ENCODE measurements at regions not wholly inside any gene's neighbourhood (a gene's known extent, or its start where the extent isn't known, plus 50 kb on each side); places are given as distances from the start of the nearest gene placed in this dataset.

DNA sequence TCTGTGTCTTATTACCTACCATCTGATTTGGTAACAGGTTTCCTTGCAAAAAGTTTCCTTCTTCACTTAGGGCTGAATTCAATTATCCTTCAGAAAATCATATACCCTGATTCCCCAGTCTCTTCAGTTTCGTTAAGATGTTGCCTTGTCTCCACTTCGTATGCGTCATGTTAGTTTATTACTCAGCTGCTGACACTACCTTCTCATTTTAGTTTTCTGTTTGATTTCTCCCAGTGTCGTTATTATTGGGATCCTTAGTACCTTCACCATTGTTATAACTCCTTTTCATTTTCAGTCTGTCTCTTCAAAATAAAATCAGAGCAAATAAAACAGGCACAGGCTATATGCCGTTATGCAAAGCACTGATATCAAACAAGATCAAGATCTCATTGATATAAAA is 87.5 kb upstream of the RBPJ start:
- no peak for DNase-seq
- Histone ChIP-seq H3K4me3 (no peak overlapping the region), H3K4me1 (peaks cover 0 to 22% (median 0%) of the 10 kb centered on the region in 12 donors), H3K9me3 (peaks cover 0 to 7% (median 0%) of the 10 kb centered on the region in 12 donors), H3K36me3 (no peaks in the 10 kb centered on the region), H3K27me3 (peaks cover 0 to 7% (median 0%) of the 10 kb centered on the region in 9 donors), H3K27ac (no peak overlapping the region)
- WGBS, 4 donors = 86 to 90% (median 89%) methylated on average over 5 of the region's 5 CpGs
- ATAC-seq = no peak
- intact Hi-C loops (cut with DNase I) = no loop called here
- no peak for TF ChIP-seq POLR2A (IDR thresholded peaks at IDR 0.05)
- TF ChIP-seq, protein P1, sequence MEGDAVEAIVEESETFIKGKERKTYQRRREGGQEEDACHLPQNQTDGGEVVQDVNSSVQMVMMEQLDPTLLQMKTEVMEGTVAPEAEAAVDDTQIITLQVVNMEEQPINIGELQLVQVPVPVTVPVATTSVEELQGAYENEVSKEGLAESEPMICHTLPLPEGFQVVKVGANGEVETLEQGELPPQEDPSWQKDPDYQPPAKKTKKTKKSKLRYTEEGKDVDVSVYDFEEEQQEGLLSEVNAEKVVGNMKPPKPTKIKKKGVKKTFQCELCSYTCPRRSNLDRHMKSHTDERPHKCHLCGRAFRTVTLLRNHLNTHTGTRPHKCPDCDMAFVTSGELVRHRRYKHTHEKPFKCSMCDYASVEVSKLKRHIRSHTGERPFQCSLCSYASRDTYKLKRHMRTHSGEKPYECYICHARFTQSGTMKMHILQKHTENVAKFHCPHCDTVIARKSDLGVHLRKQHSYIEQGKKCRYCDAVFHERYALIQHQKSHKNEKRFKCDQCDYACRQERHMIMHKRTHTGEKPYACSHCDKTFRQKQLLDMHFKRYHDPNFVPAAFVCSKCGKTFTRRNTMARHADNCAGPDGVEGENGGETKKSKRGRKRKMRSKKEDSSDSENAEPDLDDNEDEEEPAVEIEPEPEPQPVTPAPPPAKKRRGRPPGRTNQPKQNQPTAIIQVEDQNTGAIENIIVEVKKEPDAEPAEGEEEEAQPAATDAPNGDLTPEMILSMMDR (IDR thresholded peaks at IDR 0.05) = no peak

DNA sequence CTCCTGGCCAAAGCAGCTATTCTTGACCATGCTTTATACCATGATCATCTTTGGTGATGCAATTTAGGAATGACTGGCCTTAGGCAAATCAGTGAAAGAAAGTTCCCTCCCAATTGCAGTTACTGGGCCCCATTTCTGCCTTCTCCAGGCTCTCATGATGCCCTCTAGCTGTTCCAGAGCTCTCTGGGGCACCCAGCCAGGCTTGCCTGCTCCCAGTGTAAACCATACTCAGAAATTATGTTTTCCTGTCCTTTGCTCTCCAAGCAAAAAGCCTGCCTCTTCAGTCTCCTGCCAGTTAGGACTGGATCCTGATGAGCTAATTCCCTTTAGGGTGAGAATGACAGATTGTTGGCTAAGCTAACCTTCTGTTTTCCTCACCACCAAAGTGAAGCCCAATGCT is 85.3 kb upstream of the RBPJ start:
- Histone ChIP-seq H3K27me3 (peaks cover 0 to 7% (median 0%) of the 10 kb centered on the region in 9 donors), H3K4me3 (no peak overlapping the region), H3K36me3 (no peaks in the 10 kb centered on the region), H3K4me1 (peaks cover 0 to 40% (median 0%) of the 10 kb centered on the region in 12 donors), H3K27ac (peak overlapping the region in 1 of 12 donors; percentile 24), H3K9me3 (peaks cover 0 to 7% (median 0%) of the 10 kb centered on the region in 12 donors)
- TF ChIP-seq, protein P1 (IDR thresholded peaks at IDR 0.05) = peak in 1 of 12 donors; percentile 12
- no peak for TF ChIP-seq POLR2A (IDR thresholded peaks at IDR 0.05)
- ATAC-seq = peak in 3 of 4 donors; percentile 57 to 62 (median 57)
- peak in 3 of 5 donors; percentile 18 to 41 (median 28) for DNase-seq
- intact Hi-C loops (cut with DNase I) = no loop called here

DNA sequence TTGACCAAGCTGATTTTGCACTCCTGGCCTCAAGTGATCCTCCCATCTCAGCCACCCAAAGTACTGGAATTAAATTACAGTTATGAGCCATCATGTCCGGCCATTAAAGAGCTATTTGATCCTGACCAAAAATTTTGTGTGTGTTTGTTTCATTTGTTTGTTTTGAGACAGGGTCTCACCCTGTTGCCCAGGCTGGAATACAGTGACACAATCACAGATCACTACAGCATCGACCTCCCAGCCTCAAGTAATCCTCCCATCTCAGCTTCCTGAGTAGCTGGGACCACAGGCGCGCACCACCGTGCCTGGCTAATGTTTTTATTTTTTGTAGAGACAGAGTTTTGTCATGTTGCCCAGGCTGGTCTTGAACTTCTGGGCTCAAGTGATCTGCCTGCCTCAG is 82.9 kb upstream of the RBPJ start:
- H3K27ac ChIP-seq = peak overlapping the region in 1 of 12 donors; percentile 77
- WGBS, 4 donors = 86 to 94% (median 91%) methylated on average over 5 of the region's 5 CpGs
- peaks cover 0 to 7% (median 0%) of the 10 kb centered on the region in 9 donors for H3K27me3 ChIP-seq
- H3K9me3 ChIP-seq = peaks cover 0 to 7% (median 0%) of the 10 kb centered on the region in 12 donors
- no peak for DNase-seq
- peaks cover 0 to 42% (median 0%) of the 10 kb centered on the region in 12 donors for H3K4me1 ChIP-seq
- intact Hi-C loops (cut with DNase I) = no loop called here
- no peak for TF ChIP-seq POLR2A (IDR thresholded peaks at IDR 0.05)
- TF ChIP-seq, protein P1 (IDR thresholded peaks at IDR 0.05) = no peak
- no peak overlapping the region for H3K4me3 ChIP-seq
- no peak for ATAC-seq
- H3K36me3 ChIP-seq = no peaks in the 10 kb centered on the region

DNA sequence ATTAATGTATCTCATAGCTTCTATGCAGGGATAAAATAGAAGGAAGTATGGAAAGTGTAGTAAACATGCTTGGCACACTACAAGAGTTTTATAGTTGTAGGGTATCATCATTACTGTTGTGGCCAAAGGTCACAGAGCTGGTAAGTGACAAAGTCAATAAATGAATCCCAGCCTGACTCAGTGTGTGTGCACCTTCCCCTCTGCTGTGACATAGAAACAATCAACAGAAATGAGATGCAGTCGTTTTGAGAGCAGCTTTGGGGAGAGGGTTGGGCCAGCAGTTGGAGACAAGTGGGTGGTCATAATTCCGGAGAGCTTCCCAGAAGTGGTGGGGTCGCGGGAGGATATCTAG is 82.4 kb upstream of the RBPJ start:
- WGBS, 4 donors = 37 to 41% (median 40%) methylated on average over 4 of the region's 4 CpGs
- DNase-seq (no peak), ATAC-seq (no peak)
- H3K27ac ChIP-seq = peak overlapping the region in 2 of 12 donors; percentile 29 to 77
- no peak overlapping the region for H3K4me3 ChIP-seq
- peaks cover 0 to 42% (median 0%) of the 10 kb centered on the region in 12 donors for H3K4me1 ChIP-seq
- no peaks in the 10 kb centered on the region for H3K36me3 ChIP-seq
- H3K27me3 ChIP-seq = peaks cover 0 to 7% (median 0%) of the 10 kb centered on the region in 9 donors
- peaks cover 0 to 7% (median 0%) of the 10 kb centered on the region in 12 donors for H3K9me3 ChIP-seq
- TF ChIP-seq, protein P1 (IDR thresholded peaks at IDR 0.05) = no peak
- TF ChIP-seq POLR2A (IDR thresholded peaks at IDR 0.05) = no peak
- intact Hi-C loops (cut with DNase I) = no loop called here

Data from heart left ventricle (tissue), 16 donors.